ENCODE measurements at regions not wholly inside any gene's neighbourhood (a gene's known extent, or its start where the extent isn't known, plus 50 kb on each side); places are given as distances from the start of the nearest gene placed in this dataset.

- no peaks in the 10 kb centered on the region for H3K9me3 ChIP-seq (ENCODE audit: control insufficient read depth in 2 of 2, insufficient read depth in 1 of 2, low read depth in 1 of 2, low read length in 1 of 2)
- DNase-seq (no peak), FAIRE-seq (no peak)
- H3K4me3 ChIP-seq (ENCODE audit: low read depth in 1 of 3, low read length in 3 of 3) = no peak overlapping the region
- H3K27ac ChIP-seq (ENCODE audit: low read depth in 1 of 3, low read length in 2 of 3) = no peak overlapping the region
- no peaks in the 10 kb centered on the region for H3K4me1 ChIP-seq (ENCODE audit: control insufficient read depth in 3 of 3, insufficient read depth in 2 of 3, low read depth in 1 of 3, low read length in 2 of 3)
- peaks cover 0 to 4% (median 0%) of the 10 kb centered on the region in 3 donors for H3K27me3 ChIP-seq (ENCODE audit: control insufficient read depth in 3 of 3, insufficient read depth in 3 of 3, low read length in 3 of 3)
- H3K36me3 ChIP-seq (ENCODE audit: control insufficient read depth in 3 of 3, insufficient read depth in 2 of 3, low read depth in 1 of 3, low read length in 3 of 3) = no peaks in the 10 kb centered on the region
- 86 to 91% (median 86%) methylated on average over 11 of the region's 11 CpGs for WGBS, 3 donors
These were observed 78.3 kb downstream of the PDCL3 start for GRCh38 chr2:100641125-100641435.

DNA sequence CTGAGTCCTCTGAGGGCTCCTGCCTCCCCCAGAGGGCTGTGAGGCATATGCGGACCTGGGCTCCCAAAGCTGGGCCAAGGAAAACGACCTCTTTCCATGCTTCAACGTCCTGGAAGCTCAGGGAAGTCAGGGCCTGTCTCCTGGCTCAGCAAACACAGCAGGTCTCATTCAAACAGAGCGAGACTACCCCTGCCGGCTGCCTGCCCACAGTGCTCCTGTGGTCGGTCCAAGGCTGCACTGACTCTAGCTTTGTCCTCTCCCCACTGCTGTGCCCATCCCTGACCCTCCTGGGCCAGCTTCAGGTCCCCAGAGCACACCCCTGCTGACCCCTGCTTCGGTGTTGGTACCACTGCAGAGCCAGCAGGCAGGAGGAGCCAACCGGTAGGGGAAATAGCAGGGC is 79.6 kb downstream of the PDCL3 start:
- Histone ChIP-seq H3K27ac (ENCODE audit: low read depth in 1 of 3, low read length in 2 of 3) (no peak overlapping the region), H3K4me1 (ENCODE audit: control insufficient read depth in 3 of 3, insufficient read depth in 2 of 3, low read depth in 1 of 3, low read length in 2 of 3) (no peaks in the 10 kb centered on the region), H3K27me3 (ENCODE audit: control insufficient read depth in 3 of 3, insufficient read depth in 3 of 3, low read length in 3 of 3) (peaks cover 0 to 3% (median 0%) of the 10 kb centered on the region in 3 donors), H3K36me3 (ENCODE audit: control insufficient read depth in 3 of 3, insufficient read depth in 2 of 3, low read depth in 1 of 3, low read length in 3 of 3) (no peaks in the 10 kb centered on the region), H3K4me3 (ENCODE audit: low read depth in 1 of 3, low read length in 3 of 3) (no peak overlapping the region), H3K9me3 (ENCODE audit: control insufficient read depth in 2 of 2, insufficient read depth in 1 of 2, low read depth in 1 of 2, low read length in 1 of 2) (no peaks in the 10 kb centered on the region)
- DNase-seq = no peak
- FAIRE-seq = no peak
- WGBS, 3 donors = 70 to 82% (median 81%) methylated on average over 8 of the region's 8 CpGs

DNA sequence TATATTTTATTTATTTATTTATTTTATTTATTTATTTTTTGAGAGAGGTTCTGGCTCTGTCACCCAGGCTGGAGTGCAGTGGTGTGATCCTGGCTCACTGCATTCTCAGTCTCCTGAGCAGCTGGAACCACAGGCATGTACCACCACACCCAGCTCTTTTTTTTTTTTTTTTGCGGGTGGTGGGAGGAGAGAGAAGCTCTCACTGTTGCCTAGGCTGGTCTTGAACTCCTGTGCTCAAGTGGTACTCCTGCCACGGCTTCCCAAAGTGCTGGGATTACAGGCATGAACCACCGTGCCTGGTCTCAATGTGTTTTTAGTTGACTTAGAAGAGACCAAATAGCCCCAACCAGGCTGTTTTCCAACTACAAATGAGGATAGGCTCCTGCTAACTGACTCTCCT is 80.7 kb downstream of the PDCL3 start:
- H3K4me1 ChIP-seq (ENCODE audit: control insufficient read depth in 3 of 3, insufficient read depth in 2 of 3, low read depth in 1 of 3, low read length in 2 of 3) = no peaks in the 10 kb centered on the region
- no peaks in the 10 kb centered on the region for H3K36me3 ChIP-seq (ENCODE audit: control insufficient read depth in 3 of 3, insufficient read depth in 2 of 3, low read depth in 1 of 3, low read length in 3 of 3)
- H3K4me3 ChIP-seq (ENCODE audit: low read depth in 1 of 3, low read length in 3 of 3) = no peak overlapping the region
- FAIRE-seq = no peak
- H3K9me3 ChIP-seq (ENCODE audit: control insufficient read depth in 2 of 2, insufficient read depth in 1 of 2, low read depth in 1 of 2, low read length in 1 of 2) = peaks cover 0 to 9% of the 10 kb centered on the region in 2 donors
- no peak overlapping the region for H3K27ac ChIP-seq (ENCODE audit: low read depth in 1 of 3, low read length in 2 of 3)
- 86 to 90% (median 87%) methylated on average over 2 of the region's 3 CpGs for WGBS, 3 donors
- peaks cover 0 to 2% (median 0%) of the 10 kb centered on the region in 3 donors for H3K27me3 ChIP-seq (ENCODE audit: control insufficient read depth in 3 of 3, insufficient read depth in 3 of 3, low read length in 3 of 3)
- DNase-seq = no peak

GRCh38 chr2:100643906-100644501 is 81.2 kb downstream of the PDCL3 start:
- peaks cover 0 to 2% (median 0%) of the 10 kb centered on the region in 3 donors for H3K27me3 ChIP-seq (ENCODE audit: control insufficient read depth in 3 of 3, insufficient read depth in 3 of 3, low read length in 3 of 3)
- H3K36me3 ChIP-seq (ENCODE audit: control insufficient read depth in 3 of 3, insufficient read depth in 2 of 3, low read depth in 1 of 3, low read length in 3 of 3) = no peaks in the 10 kb centered on the region
- H3K4me1 ChIP-seq (ENCODE audit: control insufficient read depth in 3 of 3, insufficient read depth in 2 of 3, low read depth in 1 of 3, low read length in 2 of 3) = no peaks in the 10 kb centered on the region
- whole genome bisulfite sequencing, 3 donors = 47 to 62% (median 52%) methylated on average over 6 of the region's 6 CpGs
- H3K27ac ChIP-seq (ENCODE audit: low read depth in 1 of 3, low read length in 2 of 3) = no peak overlapping the region
- peaks cover 0 to 14% of the 10 kb centered on the region in 2 donors for H3K9me3 ChIP-seq (ENCODE audit: control insufficient read depth in 2 of 2, insufficient read depth in 1 of 2, low read depth in 1 of 2, low read length in 1 of 2)
- FAIRE-seq (no peak), DNase-seq (peak in 1 of 2 donors; percentile 19)
- H3K4me3 ChIP-seq (ENCODE audit: low read depth in 1 of 3, low read length in 3 of 3) = no peak overlapping the region

DNA sequence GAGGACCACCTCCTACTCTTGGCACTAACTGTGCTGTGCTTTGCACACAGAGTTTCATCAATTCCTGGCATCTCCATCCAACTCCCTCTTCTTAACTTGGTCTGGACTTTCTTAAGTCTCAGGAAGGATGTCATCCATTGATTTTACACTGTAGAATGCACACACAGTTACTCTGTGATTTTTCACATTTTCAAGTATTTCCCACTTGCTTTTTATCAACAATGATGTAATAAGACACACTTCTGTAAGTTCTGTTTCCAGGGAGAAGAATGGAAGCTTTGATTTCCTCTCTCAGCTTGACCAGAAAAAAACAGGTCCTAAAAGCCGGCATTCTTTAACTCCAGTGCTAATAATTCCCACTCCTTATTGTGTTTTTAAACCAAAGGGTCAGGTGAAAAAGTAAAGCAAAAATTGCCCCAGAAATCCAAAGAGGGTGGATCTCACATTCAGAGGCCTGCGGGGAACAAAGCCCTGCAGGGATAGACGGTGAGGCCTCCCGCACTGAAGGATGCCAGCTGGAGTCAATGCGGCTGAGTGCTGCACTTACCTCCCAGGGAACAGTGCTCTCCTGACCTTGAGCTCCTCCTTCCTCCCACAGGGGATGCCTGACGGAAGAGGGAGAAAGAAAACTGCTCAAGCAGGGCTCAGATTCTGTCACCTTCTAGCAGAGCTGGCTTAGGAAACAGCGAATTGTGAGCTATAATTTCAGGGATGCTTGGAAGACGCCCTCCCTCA is 83.1 kb downstream of the PDCL3 start:
- H3K27ac ChIP-seq (ENCODE audit: low read depth in 1 of 3, low read length in 2 of 3) = no peak overlapping the region
- WGBS, 3 donors = 63 to 81% (median 72%) methylated on average over 8 of the region's 8 CpGs
- H3K4me1 ChIP-seq (ENCODE audit: control insufficient read depth in 3 of 3, insufficient read depth in 2 of 3, low read depth in 1 of 3, low read length in 2 of 3) = no peaks in the 10 kb centered on the region
- H3K36me3 ChIP-seq (ENCODE audit: control insufficient read depth in 3 of 3, insufficient read depth in 2 of 3, low read depth in 1 of 3, low read length in 3 of 3) = no peaks in the 10 kb centered on the region
- DNase-seq (no peak), FAIRE-seq (no peak)
- no peak overlapping the region for H3K4me3 ChIP-seq (ENCODE audit: low read depth in 1 of 3, low read length in 3 of 3)
- no peaks in the 10 kb centered on the region for H3K27me3 ChIP-seq (ENCODE audit: control insufficient read depth in 3 of 3, insufficient read depth in 3 of 3, low read length in 3 of 3)
- H3K9me3 ChIP-seq (ENCODE audit: control insufficient read depth in 2 of 2, insufficient read depth in 1 of 2, low read depth in 1 of 2, low read length in 1 of 2) = peaks cover 0 to 14% of the 10 kb centered on the region in 2 donors

DNA sequence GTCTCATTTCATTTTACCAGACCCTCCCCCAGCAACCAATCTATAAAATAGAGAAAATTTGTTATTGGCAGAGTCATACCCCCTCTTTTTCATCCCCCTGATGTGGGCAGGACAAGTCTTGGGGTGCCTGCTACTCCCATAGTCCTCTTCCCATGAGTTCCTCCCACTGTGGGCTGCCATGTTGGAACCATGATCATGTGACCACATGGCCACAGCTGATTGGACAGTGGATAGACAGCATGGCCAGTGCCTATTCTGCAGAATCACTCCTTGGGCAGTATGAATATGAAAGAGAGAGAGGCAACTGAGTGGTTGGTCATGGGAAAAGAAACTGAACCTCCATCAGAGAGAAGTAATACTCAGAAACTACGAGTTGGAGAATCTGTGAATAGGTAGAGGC is 84.9 kb downstream of the PDCL3 start:
- WGBS, 3 donors = 73 to 87% (median 83%) methylated on average over 1 of the region's 1 CpG
- no peaks in the 10 kb centered on the region for H3K27me3 ChIP-seq (ENCODE audit: control insufficient read depth in 3 of 3, insufficient read depth in 3 of 3, low read length in 3 of 3)
- H3K4me1 ChIP-seq (ENCODE audit: control insufficient read depth in 3 of 3, insufficient read depth in 2 of 3, low read depth in 1 of 3, low read length in 2 of 3) = no peaks in the 10 kb centered on the region
- no peaks in the 10 kb centered on the region for H3K36me3 ChIP-seq (ENCODE audit: control insufficient read depth in 3 of 3, insufficient read depth in 2 of 3, low read depth in 1 of 3, low read length in 3 of 3)
- peaks cover 0 to 14% of the 10 kb centered on the region in 2 donors for H3K9me3 ChIP-seq (ENCODE audit: control insufficient read depth in 2 of 2, insufficient read depth in 1 of 2, low read depth in 1 of 2, low read length in 1 of 2)
- DNase-seq (no peak), FAIRE-seq (no peak)
- H3K27ac ChIP-seq (ENCODE audit: low read depth in 1 of 3, low read length in 2 of 3) = no peak overlapping the region
- no peak overlapping the region for H3K4me3 ChIP-seq (ENCODE audit: low read depth in 1 of 3, low read length in 3 of 3)

- FAIRE-seq = no peak
These were observed 87.4 kb downstream of the PDCL3 start for GRCh38 chr2:100650151-100650550.

GRCh38 chr2:100653449-100654035 is 90.7 kb downstream of the PDCL3 start:
- FAIRE-seq (no peak), DNase-seq (peak in 1 of 2 donors; percentile 5)

More at GRCh38 chr2:100650151-100650550, 87.4 kb downstream of the PDCL3 start:
- Histone ChIP-seq H3K4me3 (ENCODE audit: low read depth in 1 of 3, low read length in 3 of 3) (no peak overlapping the region), H3K27me3 (ENCODE audit: control insufficient read depth in 3 of 3, insufficient read depth in 3 of 3, low read length in 3 of 3) (no peaks in the 10 kb centered on the region), H3K27ac (ENCODE audit: low read depth in 1 of 3, low read length in 2 of 3) (no peak overlapping the region), H3K36me3 (ENCODE audit: control insufficient read depth in 3 of 3, insufficient read depth in 2 of 3, low read depth in 1 of 3, low read length in 3 of 3) (no peaks in the 10 kb centered on the region), H3K4me1 (ENCODE audit: control insufficient read depth in 3 of 3, insufficient read depth in 2 of 3, low read depth in 1 of 3, low read length in 2 of 3) (no peaks in the 10 kb centered on the region), H3K9me3 (ENCODE audit: control insufficient read depth in 2 of 2, insufficient read depth in 1 of 2, low read depth in 1 of 2, low read length in 1 of 2) (peaks cover 0 to 18% of the 10 kb centered on the region in 2 donors)
- no peak for DNase-seq
- 50 to 69% (median 58%) methylated on average over 3 of the region's 3 CpGs for WGBS, 3 donors

More at GRCh38 chr2:100653449-100654035, 90.7 kb downstream of the PDCL3 start:
- no peak overlapping the region for H3K27ac ChIP-seq (ENCODE audit: low read depth in 1 of 3, low read length in 2 of 3)
- H3K4me1 ChIP-seq (ENCODE audit: control insufficient read depth in 3 of 3, insufficient read depth in 2 of 3, low read depth in 1 of 3, low read length in 2 of 3) = no peaks in the 10 kb centered on the region
- H3K9me3 ChIP-seq (ENCODE audit: control insufficient read depth in 2 of 2, insufficient read depth in 1 of 2, low read depth in 1 of 2, low read length in 1 of 2) = peaks cover 0 to 9% of the 10 kb centered on the region in 2 donors
- no peaks in the 10 kb centered on the region for H3K27me3 ChIP-seq (ENCODE audit: control insufficient read depth in 3 of 3, insufficient read depth in 3 of 3, low read length in 3 of 3)
- WGBS, 3 donors = 80 to 87% (median 84%) methylated on average over 7 of the region's 7 CpGs
- no peak overlapping the region for H3K4me3 ChIP-seq (ENCODE audit: low read depth in 1 of 3, low read length in 3 of 3)
- no peaks in the 10 kb centered on the region for H3K36me3 ChIP-seq (ENCODE audit: control insufficient read depth in 3 of 3, insufficient read depth in 2 of 3, low read depth in 1 of 3, low read length in 3 of 3)

All from small intestine (tissue), 7 donors.